NCI-H2081 (cell line): ENCODE measurements at regions not wholly inside any gene's neighbourhood (a gene's known extent, or its start where the extent isn't known, plus 50 kb on each side); places are given as distances from the start of the nearest gene placed in this dataset.

Experiments used
- DNase-seq, 2 experiments: peaks; one replicate each; lab custom pipeline; 2025; lab: John Stamatoyannopoulos, UW

DNA sequence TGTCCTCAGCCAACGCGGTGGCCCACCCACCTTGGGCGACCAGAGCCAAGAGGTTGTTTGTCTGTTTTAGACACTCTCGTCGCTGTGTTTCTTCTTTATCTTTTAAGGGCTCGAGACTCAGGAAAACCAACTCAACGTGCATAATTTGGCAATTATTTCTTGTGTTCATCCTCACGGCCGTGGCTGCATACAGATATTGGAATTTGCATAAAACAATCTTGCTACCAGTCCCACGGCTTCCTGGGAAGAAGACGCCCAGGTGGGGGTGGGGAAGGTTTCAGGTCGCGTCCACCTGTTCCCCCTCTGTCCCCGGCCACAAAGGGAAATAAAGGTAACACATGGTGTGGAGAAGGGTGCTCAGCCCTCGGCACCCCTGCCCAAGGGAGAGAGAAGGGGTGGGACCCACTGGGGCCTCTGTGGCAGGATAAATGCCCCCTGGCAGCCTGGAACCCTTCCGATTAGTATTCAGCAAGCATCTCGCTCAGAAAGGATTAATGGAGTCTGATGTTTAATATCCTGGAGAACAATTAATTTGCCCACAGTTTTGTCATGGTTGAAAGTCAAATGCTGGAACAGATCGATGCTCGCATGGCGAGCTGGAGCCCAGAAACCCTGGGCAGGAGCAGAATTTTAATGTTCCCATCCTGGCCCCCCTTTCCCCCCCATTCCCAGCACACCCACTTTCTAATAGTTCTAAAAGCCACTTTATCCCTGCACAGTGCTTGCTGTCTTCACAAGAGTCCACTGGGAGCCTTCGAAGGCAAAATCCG is 359.7 kb downstream of the MN1 start:
- no peak for DNase-seq

DNA sequence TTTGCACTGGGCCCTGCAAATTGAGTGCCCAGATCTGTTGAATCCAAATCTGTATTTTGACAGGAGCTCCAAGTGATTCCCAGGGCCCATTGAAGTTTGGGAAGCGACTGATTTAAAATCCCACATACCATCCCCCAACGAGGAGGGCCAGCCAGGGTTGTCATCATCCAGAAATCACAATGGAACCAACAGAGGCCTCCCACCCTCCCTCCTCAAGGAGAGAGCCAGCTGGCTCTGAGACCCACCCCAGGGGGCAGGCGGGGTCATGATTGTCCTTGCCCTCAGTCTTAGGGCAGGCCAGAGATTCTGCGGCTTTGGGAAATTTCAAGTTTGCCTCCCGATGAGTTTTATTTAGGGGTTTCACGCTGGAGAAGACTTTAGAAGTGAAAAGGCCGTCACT is 358.2 kb downstream of the MN1 start:
- no peak for DNase-seq

DNA sequence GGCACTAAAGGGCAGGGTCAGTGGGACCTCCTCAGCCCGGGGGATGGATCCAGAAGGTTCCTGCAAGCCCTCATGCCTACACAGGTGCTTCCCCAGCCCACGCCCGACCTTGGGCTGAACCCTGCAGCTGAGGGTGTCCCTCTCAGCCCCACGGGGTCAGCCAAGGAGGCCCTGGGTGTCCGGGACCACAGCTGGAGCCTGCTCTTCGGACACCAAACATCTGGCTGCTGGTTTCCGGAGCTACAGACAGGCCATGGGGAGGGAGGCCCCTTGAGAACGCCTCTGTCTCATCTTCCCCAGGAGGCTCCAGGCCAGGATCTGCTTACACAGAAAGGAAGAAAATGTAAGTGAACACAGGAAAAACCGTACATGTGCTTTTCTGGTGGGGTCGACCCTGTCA is 355.7 kb downstream of the MN1 start:
- DNase-seq: no peak

DNA sequence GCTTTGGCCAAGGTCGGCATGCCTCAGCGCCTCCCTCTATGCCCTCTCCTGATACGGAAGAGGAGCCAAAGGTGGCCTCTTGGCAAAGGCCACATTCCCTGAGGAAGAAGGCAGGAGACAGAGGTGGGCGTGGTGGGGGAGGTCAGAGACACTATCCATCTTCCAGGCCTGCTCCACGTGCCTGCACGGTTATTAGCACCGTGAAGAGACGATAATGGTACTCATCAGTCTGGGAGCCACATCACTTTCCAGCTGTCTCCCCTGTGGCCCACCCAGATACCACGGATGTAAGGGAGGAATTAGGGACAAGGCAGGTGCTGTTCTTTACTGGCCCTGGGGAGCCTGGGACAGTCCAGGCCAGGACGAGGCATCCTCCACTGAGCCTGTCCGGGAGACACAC is 354.3 kb downstream of the MN1 start:
- no peak for DNase-seq

DNA sequence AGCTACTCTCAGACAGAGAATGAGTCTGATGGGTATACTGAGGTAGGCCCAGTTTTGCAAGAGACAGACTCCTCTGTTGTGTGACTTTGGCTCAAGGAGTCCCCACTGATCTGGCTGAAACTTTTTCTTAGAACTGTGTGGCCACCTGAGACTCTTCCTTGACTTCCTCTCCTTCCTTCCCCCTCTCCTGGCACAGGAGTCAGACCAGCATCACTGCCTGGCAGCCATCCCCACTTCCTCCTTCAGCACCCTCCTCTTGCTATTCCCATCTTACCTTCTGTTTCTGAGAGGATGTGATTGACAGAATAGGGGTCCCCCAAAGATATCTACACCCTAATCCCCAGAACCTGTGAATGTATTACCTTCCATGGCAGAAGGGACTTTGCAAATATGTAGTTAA is 351.1 kb downstream of the MN1 start:
- no peak for DNase-seq

DNA sequence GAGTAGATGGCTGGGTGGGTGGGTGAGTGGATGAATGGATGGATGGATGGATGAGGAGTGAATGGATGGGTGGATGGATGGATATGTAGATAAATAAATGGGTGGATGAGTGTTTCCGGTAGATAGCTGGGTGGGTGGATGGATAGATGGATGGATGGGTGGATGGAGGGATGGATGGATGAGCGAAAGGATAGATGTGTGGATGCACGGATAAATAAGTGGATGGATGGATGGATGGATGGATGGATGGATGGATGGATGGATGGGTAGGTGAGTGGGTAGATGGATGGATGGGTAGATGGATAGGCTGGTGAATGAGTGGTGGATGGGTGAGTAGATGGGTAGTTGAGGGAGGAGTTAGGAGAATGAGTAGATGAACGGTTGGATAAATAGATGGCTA is 349.3 kb downstream of the MN1 start:
- DNase-seq: no peak

DNA sequence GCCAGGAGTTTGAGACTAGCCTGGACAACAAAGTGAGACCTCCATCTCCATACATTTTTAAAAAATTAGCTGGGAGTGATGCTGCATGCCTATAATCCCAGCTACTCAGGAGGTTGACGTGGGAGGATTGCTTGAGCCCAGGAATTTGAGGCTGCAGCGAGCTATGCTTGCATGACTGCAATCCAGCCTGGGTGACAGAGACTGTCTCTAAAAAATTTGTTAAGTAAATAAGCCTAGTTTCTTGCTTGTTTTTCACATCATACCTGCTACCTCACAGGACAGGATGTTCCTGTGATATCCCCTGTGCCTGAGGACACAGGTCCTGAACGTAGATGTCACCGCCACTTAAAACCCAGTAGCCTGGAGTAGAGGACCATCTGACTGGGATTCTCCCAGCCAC is 348.6 kb downstream of the MN1 start:
- DNase-seq: no peak

DNA sequence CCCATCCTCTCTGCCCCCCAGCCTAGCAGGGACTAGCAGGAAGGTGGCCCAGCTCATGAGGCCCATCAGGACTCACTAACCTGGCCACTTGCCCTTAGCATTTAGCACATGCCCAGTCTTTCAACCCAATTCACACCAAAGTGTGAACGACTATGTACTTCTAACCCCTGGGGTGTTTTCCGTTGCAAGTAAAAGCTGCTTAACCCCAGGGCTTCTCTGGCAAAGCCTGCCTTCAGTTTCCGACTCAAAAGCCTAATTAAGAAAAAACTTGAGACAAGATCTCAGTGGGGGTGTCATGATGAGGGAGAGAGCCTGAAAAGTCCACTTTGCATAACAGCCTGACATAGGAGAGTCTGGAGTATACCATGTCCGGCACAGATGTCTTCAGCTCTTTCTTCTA is 347.8 kb downstream of the MN1 start:
- no peak for DNase-seq

DNA sequence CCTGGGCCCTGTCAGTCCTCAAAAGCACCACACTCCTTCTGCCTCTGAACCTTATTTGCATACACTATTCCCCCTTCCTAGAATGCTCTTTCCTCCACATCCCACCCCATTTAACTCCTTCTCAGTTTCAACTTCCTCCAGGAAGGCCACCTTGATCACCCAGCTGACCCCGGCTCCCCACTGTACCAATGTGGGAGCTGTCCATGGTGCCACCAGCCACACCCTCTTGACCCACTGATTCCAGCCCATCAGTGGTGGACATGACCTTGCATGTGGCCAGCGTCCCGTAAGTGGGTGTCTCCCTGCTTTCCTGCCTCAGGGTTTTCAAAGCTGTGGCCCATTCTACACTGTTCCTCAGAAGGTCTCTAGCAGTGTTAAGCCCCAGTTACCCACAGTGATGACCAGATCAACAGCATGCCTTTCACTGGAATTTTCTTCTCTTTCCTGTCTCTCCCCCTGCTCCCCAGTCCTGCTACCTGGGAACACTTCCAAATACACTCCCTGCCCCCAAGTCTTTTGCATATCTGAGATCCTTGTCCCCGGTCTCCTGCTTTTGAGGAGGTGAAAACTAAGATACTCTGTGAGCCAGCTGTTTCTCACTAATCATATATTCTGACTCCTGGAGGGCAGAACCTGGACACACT is 346.6 kb downstream of the MN1 start:
- DNase-seq: no peak

DNA sequence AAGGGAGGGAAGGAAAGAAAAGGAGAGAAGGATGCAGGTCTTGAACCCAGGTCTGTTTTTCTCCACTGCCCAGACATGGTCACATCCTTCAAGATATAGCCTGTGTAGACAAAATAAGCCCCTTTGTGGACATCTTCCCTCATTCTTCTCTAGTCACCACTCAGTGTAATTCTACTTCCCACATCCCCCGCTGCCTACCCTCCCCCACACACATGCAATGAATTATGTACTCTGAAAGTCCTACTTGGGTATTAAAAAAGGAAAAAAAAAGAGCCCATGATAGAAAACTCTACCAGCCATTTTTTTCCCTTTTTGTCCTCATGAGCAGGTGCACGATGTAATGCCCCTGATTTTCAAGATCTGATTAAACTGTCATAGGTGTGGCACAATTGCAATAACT is 346.0 kb downstream of the MN1 start:
- DNase-seq: no peak

DNA sequence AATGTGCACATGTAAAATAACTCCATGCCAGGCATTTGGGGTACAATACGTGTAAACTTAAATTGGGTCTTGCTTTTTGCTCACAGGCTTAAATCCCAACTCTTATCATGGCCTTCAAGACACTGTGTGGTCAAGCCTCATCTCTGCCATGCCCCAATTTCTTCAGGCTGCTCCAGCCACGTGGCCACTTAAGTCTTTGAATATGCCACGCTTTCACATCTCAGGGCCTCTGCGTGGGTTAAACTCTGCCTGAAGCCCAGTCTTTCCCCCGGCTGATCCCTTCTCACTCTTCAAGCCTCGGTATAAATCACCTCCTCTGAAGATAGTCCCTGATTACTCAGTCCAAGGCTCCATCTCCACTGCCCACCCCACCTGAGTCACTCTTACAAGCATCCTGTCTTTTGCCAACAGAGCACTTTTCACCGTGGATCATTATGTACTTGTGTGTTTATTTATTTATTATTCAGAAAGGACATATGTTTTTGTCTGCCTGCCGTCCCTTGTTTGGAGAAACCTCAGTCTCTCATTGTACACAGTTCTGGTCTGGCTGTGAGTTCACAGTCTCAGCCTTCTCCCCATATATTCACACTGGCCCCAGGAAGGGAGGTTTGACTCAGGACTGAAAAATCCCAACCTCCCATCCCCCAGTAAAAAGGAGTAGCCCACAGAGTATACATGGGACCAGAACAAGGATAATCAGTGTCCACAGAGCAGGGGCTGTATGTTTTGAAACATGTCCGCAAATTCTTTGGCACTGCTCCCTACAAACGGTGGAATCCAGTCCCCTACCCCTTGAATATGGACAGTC is 344.7 kb downstream of the MN1 start:
- no peak for DNase-seq

DNA sequence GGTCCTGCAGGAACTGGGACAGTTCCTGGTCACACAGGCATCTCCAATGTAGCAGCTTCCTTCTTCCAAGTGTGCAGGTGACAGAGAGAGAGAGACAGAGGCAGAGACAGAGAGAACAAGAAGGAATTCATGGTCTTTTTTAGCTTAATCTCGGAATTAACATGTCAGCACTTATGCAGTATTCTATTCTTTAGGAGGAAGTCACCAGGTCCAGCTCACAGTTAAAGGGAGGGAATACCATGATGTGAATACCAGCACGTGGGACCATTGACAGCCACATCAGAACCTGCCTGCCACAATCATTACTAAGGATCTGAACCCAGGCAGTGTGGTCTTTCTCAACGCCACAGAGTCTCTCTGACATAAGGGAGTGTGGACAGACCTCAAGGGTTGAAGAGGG is 341.6 kb downstream of the MN1 start:
- DNase-seq: no peak

DNA sequence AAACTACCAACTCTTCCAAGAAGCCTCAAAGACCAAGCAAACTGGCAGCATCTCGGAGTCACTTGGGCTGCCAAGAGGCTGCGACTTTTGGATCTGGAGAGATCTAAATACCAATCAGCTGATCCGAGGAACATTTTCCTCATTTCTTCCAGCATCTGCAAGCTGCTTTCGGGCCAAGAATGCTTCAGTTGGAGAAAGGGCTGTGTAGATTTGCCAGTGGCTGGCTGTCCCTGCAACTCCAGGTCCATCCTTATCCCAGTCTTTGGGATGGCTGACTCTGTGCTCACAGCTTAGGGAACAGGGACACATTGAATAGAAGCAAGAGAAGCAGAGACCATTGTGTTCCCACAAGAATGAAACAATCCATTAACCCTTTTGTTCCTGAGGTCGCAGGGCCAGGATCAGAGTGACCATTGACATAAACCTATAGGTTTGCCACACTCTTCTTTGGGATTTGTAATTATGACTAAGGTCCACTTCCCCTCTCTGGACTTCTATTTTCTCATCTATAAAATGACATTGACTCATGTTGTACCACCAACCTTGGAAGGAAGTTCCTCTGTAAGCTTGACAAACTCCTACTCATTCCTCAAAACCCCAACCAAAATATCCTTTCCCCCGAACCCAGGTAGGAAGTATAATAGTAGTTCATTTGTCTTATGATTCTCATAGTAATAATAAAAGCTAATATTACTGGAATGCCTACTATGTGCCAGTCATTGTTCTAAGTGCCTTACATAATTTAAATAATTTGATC is 340.8 kb downstream of the MN1 start:
- no peak for DNase-seq

DNA sequence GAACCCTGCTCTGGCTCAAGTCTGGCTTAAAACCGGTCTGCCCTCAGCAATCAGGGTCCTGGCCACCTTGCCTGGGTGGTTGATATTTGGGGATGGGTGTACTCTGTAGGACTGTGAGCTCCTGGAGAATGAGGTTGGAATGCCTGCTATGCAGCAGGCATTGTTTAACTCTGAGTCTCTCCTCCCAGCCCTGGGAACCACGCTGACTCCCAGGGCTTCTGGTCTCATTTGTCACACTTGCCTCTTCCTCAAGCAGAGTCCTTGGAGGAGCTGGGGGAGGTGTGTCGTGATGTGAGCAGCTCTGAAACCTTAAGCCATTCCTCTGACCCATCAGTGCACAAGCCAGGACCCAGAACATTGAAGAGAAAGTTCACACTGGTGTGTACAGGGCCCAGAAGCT is 340.1 kb downstream of the MN1 start:
- DNase-seq: no peak

DNA sequence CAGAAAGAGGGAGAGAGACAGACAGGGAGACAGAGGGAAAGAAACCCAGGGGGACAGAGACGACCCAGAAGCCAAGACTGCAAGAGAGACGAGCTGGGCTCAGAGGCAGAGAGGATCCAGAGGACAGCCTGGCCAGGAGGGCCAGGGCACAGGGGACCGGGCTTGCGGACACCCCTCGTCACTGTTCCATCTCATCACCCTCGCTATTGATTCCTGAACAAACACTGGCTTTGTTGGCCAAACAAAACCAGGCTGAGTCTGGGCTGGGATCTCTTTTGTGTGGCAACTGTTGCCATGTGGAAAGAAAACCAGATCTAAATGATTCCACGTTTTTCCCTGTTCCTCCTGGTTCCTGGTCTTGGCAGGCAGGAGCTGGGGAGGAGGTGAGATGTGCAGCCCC is 339.4 kb downstream of the MN1 start:
- peak; percentile 18 to 49 for DNase-seq

DNA sequence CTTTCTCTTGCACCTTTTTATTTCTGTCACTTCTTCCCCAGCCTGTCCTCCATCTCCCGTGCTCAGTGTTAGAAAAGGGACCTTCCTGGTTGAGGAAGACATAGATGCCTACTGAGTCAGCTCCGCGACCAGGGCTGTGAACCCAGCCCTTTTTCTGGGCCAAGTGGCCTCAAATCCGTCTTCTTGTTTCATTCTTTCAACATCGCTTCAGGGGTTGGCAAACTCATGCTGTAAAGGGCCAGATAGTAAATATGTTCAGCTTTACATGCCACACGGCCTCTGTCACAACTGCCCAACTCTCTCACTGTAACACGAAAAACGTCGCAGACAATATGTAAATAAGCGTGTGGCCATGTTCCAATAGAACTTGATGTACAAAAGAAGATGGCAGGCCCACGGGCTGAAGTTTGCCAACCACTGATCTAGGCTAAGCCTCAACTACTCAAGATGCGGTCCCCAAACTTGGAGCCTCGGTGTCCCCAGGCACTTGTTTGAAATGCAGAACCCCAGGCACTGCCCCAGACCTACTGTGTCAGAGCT is 338.4 kb downstream of the MN1 start:
- DNase-seq: no peak

DNA sequence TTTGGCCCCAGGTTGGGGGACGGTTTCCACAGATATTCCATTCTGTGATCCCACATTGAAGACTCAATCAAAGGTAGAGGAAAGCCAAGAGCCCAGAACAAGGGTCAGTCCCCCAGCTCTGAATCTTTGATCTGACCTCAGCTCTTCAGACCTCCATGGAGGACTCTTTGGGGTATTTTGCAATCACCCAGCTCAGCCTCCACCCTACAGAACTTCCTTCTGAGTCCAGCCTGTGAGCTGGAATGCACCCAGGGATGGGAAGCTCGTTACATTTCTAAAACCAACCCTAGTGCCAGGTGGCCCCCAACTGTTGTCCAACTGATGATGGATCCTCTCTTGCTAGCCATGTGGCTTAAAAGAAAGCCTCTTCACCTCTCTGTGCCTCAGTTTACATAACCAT is 335.3 kb downstream of the MN1 start:
- no peak for DNase-seq

DNA sequence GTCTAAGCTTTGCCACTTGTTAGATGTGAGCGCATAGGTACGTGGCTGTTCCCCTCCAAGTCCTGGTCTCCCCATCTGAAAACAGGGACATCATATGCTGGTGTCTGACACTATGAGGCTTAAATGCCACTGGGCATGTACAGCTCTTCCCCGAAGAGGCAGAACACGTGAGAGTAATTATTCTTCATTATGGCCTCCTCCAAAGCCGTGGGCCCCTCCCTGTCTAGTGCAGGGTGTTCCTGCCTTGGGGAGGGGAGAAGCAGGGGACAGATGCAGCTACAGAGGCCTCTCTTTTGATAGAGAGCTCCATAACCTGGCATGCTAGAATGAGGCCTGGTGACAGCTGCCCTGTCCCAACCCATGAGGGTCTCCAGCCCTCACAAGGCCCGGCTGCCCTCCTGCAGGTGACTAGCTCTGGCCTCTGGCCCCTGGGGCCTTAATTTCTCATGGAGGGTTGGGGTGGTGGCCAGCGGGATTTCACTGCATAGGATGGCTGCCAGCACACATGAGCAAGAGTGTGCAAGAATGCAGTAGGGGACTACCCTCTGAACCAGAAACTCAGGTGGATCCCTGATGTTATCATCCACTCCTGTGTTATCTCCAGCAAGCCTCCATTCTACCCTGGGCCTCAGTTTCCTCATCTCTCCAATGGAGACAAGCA is 334.6 kb downstream of the MN1 start:
- DNase-seq: no peak

DNA sequence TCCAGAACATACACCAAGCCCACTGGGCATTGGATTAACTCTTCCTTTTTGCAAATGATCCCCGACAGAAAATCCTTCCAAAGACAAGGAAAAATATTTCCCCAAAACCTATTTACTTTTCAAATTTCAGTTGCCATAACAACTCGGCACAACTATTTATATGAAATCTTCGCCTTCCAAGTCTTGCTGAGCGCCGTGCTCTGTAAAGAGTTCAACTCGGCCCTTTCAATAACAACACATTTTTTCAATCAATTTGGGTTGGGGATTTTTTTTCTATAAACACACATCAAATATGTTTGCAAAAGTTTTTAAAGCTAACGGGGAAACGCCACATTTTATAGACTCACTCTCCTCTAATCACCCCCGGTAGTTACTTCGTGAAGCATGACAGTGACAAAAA is 333.8 kb downstream of the MN1 start:
- DNase-seq: no peak

DNA sequence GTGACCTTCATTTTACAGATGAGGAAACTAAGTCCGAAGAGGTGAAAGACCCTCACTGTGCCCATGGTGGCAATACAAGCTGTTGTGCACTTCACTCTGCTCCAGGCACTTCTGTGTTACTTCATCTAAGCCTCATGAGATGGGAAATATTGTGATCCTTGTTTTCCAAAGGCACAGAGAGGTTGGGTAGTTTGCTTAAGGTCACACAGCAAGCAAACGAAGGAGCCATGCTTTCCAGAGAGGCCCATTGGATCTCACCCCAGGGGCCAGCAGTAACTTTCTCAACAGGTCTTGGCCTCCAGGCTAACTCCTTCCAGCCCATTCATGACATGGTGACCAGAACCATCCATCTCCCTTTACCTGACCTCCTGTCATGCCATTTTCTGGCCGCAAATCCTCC is 332.8 kb downstream of the MN1 start:
- no peak for DNase-seq

DNA sequence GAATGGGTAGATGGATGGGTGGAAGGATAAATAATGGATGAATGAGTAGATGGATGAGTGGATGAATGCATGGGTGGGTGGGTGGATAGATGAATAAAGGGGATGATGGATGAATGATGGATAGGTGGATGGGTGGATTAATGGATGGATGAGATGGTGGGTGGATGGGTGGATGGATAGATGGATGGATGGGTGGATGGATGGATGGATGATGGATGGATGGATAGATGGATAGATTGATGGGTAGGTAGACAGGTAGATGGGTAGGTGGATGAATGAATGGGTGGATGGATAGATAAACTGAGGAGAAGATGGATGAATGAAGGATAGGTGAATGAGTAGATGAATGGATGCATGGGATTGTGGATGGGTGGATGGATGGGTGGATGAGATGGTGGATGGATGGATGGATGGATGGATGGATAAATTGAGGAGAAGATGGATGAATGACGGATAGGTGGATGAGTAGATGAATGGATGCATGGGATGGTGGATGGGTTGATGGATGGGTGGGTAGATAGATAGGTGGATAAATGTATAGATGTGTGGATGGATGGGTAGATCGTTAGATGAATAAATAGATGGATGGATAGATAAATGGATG is 331.3 kb downstream of the MN1 start:
- no peak for DNase-seq
